Naive thymus-derived CD4-positive, alpha-beta T cell (primary cell): ENCODE measurements at regions not wholly inside any gene's neighbourhood (a gene's known extent, or its start where the extent isn't known, plus 50 kb on each side); places are given as distances from the start of the nearest gene placed in this dataset.

Experiments used
- ATAC-seq: fragments of 150-1000 bp; cut with Tn5 transposase; 2 replicates; pipeline ENCODE4 v1.10.0; 2021; ENCODE audit warnings: mild to moderate bottlenecking, moderate library complexity
- CTCF ChIA-PET: fragments of 350-600 bp; sonication (Branson Sonifier 250); formaldehyde crosslinking; loops from one replicate; lab custom pipeline; 2021; ENCODE audit warnings: antibody characterized with exemption; lab: Charles Lee
- POLR2A ChIA-PET: fragments of 350-600 bp; sonication (Branson Sonifier 250); formaldehyde crosslinking; loops from one replicate; lab custom pipeline; 2021; ENCODE audit warnings: antibody characterized with exemption, inconsistent platforms; lab: Charles Lee
- DNase-seq, 9 donors: peaks; one replicate each; pipeline versions ENCODE4 v3.0.0 to v3.0.0-alpha.2; 2020 to 2022; ENCODE audit warnings: mixed read lengths in 1 of 9
- H3K27ac ChIP-seq: one replicate; pipeline ENCODE4 v1.7.0; 2013; ENCODE audit warnings: mild to moderate bottlenecking, low read depth, low read length, moderate library complexity
- H3K27me3 ChIP-seq, 2 donors: one replicate each; pipeline ENCODE4 v1.7.0; 2013; ENCODE audit warnings: low read length in 2 of 2, mild to moderate bottlenecking in 2 of 2, moderate library complexity in 2 of 2; ENCODE audit not compliant: control insufficient read depth in 2 of 2, insufficient read depth in 2 of 2
- H3K36me3 ChIP-seq, 3 experiments: 1 replicate in 2 of 3; 2 replicates in 1 of 3; pipeline ENCODE4 v1.7.0; 2013; ENCODE audit warnings: low read length in 3 of 3, mild to moderate bottlenecking in 3 of 3, moderate library complexity in 1 of 3; ENCODE audit not compliant: insufficient read depth in 3 of 3, control insufficient read depth in 2 of 3
- H3K4me1 ChIP-seq, 2 donors: one replicate each; pipeline ENCODE4 v1.7.0; 2013; ENCODE audit warnings: low read length in 2 of 2, mild to moderate bottlenecking in 2 of 2, moderate library complexity in 1 of 2; ENCODE audit not compliant: control insufficient read depth in 2 of 2, insufficient read depth in 2 of 2
- H3K4me3 ChIP-seq: 2 replicates; pipeline ENCODE4 v1.7.0; 2013; ENCODE audit warnings: mild to moderate bottlenecking, low read length
- H3K9me3 ChIP-seq, 3 experiments: 1 replicate in 2 of 3; 2 replicates in 1 of 3; pipeline ENCODE4 v1.7.0; 2013; ENCODE audit warnings: low read length in 3 of 3; ENCODE audit not compliant: control insufficient read depth in 2 of 3
- H3K27ac Mint-ChIP-seq, 9 donors: one replicate each; pipeline ENCODE4 v1.8.0; 2020 to 2022; ENCODE audit warnings: mixed read lengths in 9 of 9, mild to moderate bottlenecking in 8 of 9, moderate library complexity in 5 of 9, inconsistent platforms in 2 of 9
- H3K27me3 Mint-ChIP-seq, 5 donors: one replicate each; pipeline ENCODE4 v1.8.0; 2021 to 2022; ENCODE audit warnings: mixed read lengths in 5 of 5, mild to moderate bottlenecking in 1 of 5
- H3K36me3 Mint-ChIP-seq, 5 donors: one replicate each; pipeline ENCODE4 v1.8.0; 2020 to 2022; ENCODE audit warnings: mixed read lengths in 5 of 5, mild to moderate bottlenecking in 3 of 5, inconsistent platforms in 1 of 5
- H3K4me1 Mint-ChIP-seq, 7 donors: one replicate each; pipeline ENCODE4 v1.8.0; 2020 to 2022; ENCODE audit warnings: mixed read lengths in 7 of 7, mild to moderate bottlenecking in 3 of 7, inconsistent platforms in 1 of 7
- H3K4me3 Mint-ChIP-seq, 10 donors: one replicate each; pipeline ENCODE4 v1.8.0; 2020 to 2022; ENCODE audit warnings: mild to moderate bottlenecking in 10 of 10, mixed read lengths in 10 of 10, moderate library complexity in 6 of 10, inconsistent platforms in 2 of 10
- H3K9me3 Mint-ChIP-seq, 11 donors: one replicate each; pipeline ENCODE4 v1.8.0; 2020 to 2022; ENCODE audit warnings: mixed read lengths in 11 of 11, mild to moderate bottlenecking in 4 of 11, inconsistent platforms in 1 of 11, moderate library complexity in 1 of 11
- intact Hi-C, 2 donors: fragments of 100-400 bp; cut with micrococcal nuclease; formaldehyde crosslinking; loops; one replicate each; pipeline ENCODE4 v1.15.1; 2023

DNA sequence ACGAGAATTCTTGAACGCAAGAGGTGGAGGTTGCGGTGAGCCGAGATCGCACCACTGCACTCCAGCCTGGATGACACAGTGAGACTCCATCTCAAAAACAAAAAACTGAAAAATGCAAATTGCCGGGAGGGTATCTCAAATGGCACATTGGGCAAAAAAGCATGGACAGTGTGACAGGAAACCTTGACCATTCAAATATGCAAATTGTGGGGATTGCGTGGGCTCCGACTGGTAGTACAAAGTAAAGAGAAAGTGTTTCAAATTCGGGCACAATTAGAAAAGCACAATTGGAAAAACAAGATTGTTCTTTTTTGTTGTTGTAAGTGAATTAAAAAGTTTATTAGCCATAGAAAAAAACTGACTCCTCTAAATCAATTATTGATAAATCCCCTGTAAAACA is 56.7 kb upstream of the NUP160 start:
- Mint-ChIP-seq H3K36me3 (no peaks in the 10 kb centered on the region), H3K9me3 (no peaks in the 10 kb centered on the region), H3K4me1 (peaks cover 3 to 19% (median 9%) of the 10 kb centered on the region in 7 donors), H3K27ac (no peak overlapping the region), H3K27me3 (no peaks in the 10 kb centered on the region), H3K4me3 (no peak overlapping the region)
- Histone ChIP-seq H3K27me3 (no peaks in the 10 kb centered on the region), H3K36me3 (no peaks in the 10 kb centered on the region), H3K27ac (no peak overlapping the region), H3K4me1 (peaks cover 4 to 5% of the 10 kb centered on the region in 2 donors), H3K9me3 (no peaks in the 10 kb centered on the region), H3K4me3 (no peak overlapping the region)
- DNase-seq: no peak
- no peak for ATAC-seq
- ChIA-PET CTCF (no interaction called here), POLR2A (interaction anchor here (0.6 to 2.0 kb wide), 2 partner anchors 17 to 18 kb away, joined by 3 to 5 read pairs; no protein-coding TSS in a partner anchor)
- intact Hi-C loops: no loop called here

DNA sequence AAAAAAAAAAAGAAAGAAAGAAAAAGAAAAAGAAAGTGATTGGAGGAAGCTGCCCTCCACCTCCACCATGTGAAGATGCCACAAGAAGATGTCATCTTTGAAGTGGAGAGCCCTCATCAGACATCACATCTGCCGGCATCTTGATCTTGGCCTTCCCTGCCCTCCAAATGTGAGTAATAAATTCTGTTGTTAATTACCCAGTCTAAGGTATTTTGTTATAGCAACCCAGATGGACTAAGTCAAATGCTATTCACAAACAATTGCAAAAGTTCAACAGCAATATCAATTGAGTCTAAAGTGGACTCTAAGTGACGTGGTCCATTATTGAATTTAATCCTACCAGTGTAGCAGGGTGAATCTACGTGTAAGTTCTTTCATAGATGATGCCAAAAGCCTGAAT is 55.9 kb upstream of the NUP160 start:
- peak overlapping the region in 1 of 9 donors; percentile 2 for H3K27ac Mint-ChIP-seq
- intact Hi-C loops: no loop called here
- no peaks in the 10 kb centered on the region for H3K9me3 ChIP-seq
- no peak for DNase-seq
- H3K36me3 Mint-ChIP-seq: no peaks in the 10 kb centered on the region
- H3K27me3 ChIP-seq: no peaks in the 10 kb centered on the region
- no peak overlapping the region for H3K4me3 Mint-ChIP-seq
- no peaks in the 10 kb centered on the region for H3K36me3 ChIP-seq
- H3K4me1 ChIP-seq: peaks cover 7 to 9% of the 10 kb centered on the region in 2 donors
- peaks cover 5 to 25% (median 14%) of the 10 kb centered on the region in 7 donors for H3K4me1 Mint-ChIP-seq
- no peaks in the 10 kb centered on the region for H3K27me3 Mint-ChIP-seq
- POLR2A ChIA-PET: no interaction called here
- no peak overlapping the region for H3K27ac ChIP-seq
- no peak overlapping the region for H3K4me3 ChIP-seq
- no peaks in the 10 kb centered on the region for H3K9me3 Mint-ChIP-seq
- CTCF ChIA-PET: no interaction called here
- no peak for ATAC-seq

DNA sequence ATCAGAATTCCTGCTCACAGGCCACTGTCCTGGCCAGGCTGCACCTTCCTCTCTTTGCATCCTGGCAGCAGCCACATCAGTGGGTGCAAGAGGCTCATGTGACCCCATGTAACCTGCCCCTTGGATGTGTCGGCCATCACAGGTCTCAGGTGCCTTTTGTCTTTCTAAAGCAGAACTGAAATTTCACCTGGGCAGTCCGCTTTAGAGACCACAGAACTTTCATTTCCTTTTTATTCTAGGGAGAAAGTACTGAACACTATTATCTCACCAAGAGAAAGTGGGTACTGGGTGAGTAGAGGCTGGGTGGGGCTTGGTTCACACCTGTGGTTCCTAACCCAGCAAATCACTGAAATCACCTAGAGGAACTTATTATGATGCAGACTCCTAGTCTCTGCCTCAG is 51.7 kb upstream of the NUP160 start:
- no peak overlapping the region for H3K27ac Mint-ChIP-seq
- H3K4me1 Mint-ChIP-seq: peaks cover 0 to 16% (median 11%) of the 10 kb centered on the region in 7 donors
- no peaks in the 10 kb centered on the region for H3K36me3 ChIP-seq
- peaks cover 0 to 4% (median 0%) of the 10 kb centered on the region in 5 donors for H3K36me3 Mint-ChIP-seq
- no peak overlapping the region for H3K27ac ChIP-seq
- intact Hi-C loops: no loop called here
- peaks cover 7 to 9% of the 10 kb centered on the region in 2 donors for H3K4me1 ChIP-seq
- no peaks in the 10 kb centered on the region for H3K9me3 Mint-ChIP-seq
- ATAC-seq (peak; percentile 66), DNase-seq (no peak)
- no peak overlapping the region for H3K4me3 ChIP-seq
- ChIA-PET POLR2A (no interaction called here), CTCF (no interaction called here)
- no peaks in the 10 kb centered on the region for H3K9me3 ChIP-seq
- no peaks in the 10 kb centered on the region for H3K27me3 ChIP-seq
- peaks cover 0 to 11% (median 0%) of the 10 kb centered on the region in 5 donors for H3K27me3 Mint-ChIP-seq
- H3K4me3 Mint-ChIP-seq: no peak overlapping the region
